ENCODE measurements at regions not wholly inside any gene's neighbourhood (a gene's known extent, or its start where the extent isn't known, plus 50 kb on each side); places are given as distances from the start of the nearest gene placed in this dataset.

DNA sequence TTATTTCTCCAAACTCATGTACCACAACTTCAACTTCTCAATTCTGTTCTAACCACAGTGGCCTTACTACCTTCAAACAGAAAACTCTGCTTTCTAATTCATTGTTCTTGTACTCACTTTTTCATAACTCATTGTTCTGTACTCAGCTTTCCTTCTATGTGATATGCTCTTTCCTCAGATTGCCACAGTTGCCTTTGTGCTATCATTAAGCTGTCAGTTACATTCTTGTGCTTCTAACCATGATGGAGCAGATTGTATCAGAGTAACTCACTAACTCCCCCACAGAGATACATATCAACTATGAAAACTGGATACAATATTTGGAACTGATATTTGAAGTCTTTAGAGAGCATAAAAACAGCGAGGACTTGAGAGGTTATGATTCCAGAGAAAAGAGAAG lies 1213.7 kb downstream of the KCNT2 start:
- H3K27ac Mint-ChIP-seq, result peak overlapping the region in 1 of 3 experiments; percentile 19

DNA sequence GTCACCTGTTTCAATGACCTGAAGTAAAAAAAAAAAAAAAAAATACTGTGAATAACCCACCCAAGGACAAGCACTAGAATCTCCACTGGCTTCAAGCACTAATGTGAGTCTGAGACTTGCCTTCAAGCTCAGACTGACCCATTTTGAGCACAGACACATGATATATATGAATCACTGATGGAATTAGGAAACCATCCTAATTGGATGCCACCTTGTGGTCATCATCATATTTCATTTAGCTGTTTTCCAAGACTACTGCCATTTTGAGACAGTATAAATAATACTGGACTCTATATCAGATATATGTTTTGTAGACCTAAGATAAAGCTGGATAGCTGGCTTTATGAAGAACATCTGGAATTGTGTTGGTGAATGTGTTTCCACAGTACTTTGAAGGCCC lies 1232.0 kb downstream of the KCNT2 start:
- Mint-ChIP-seq H3K27me3 (ENCODE audit: low read depth) (no peaks in the 10 kb centered on the region), H3K4me1 (no peaks in the 10 kb centered on the region), H3K4me3 (no peak overlapping the region), H3K27ac (no peak overlapping the region), H3K9me3 (no peaks in the 10 kb centered on the region), H3K36me3 (ENCODE audit: low read depth) (no peaks in the 10 kb centered on the region)
- TF ChIP-seq, protein P1, sequence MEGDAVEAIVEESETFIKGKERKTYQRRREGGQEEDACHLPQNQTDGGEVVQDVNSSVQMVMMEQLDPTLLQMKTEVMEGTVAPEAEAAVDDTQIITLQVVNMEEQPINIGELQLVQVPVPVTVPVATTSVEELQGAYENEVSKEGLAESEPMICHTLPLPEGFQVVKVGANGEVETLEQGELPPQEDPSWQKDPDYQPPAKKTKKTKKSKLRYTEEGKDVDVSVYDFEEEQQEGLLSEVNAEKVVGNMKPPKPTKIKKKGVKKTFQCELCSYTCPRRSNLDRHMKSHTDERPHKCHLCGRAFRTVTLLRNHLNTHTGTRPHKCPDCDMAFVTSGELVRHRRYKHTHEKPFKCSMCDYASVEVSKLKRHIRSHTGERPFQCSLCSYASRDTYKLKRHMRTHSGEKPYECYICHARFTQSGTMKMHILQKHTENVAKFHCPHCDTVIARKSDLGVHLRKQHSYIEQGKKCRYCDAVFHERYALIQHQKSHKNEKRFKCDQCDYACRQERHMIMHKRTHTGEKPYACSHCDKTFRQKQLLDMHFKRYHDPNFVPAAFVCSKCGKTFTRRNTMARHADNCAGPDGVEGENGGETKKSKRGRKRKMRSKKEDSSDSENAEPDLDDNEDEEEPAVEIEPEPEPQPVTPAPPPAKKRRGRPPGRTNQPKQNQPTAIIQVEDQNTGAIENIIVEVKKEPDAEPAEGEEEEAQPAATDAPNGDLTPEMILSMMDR (IDR thresholded peaks at IDR 0.05; ENCODE audit: unreplicated experiment in 3 of 3), result no peak

More for the DNA sequence above, 1213.7 kb downstream of the KCNT2 start:
- Mint-ChIP-seq H3K36me3 (ENCODE audit: low read depth) (no peaks in the 10 kb centered on the region), H3K4me1 (no peaks in the 10 kb centered on the region), H3K9me3 (peaks cover 10% of the 10 kb centered on the region), H3K27me3 (ENCODE audit: low read depth) (no peaks in the 10 kb centered on the region), H3K4me3 (no peak overlapping the region)
- TF ChIP-seq, protein P1 (IDR thresholded peaks at IDR 0.05; ENCODE audit: unreplicated experiment in 3 of 3), result no peak

DNA sequence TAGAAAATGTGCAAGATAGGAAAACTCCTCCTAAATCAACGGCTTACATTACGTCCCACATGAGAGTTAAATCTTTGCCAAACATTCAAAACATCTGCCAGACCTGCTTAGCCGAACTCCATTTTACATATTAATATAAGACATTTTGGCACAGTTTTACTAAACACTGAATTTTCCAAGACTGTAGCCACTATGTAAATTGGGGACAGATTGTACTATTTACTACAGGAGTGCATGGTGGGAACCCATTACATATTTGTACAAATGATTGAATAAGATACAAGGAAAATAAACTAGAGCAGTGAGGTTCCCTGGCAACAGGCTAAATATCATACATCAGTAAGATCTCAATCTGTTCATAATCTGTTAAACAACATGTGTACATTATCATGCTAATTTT lies 1234.4 kb downstream of the KCNT2 start:
- H3K4me3 Mint-ChIP-seq, result no peak overlapping the region
- no peaks in the 10 kb centered on the region for H3K36me3 Mint-ChIP-seq (ENCODE audit: low read depth)
- H3K9me3 Mint-ChIP-seq, result no peaks in the 10 kb centered on the region
- TF ChIP-seq, protein P1 (IDR thresholded peaks at IDR 0.05; ENCODE audit: unreplicated experiment in 3 of 3), result no peak
- no peaks in the 10 kb centered on the region for H3K27me3 Mint-ChIP-seq (ENCODE audit: low read depth)
- H3K4me1 Mint-ChIP-seq, result no peaks in the 10 kb centered on the region
- H3K27ac Mint-ChIP-seq, result no peak overlapping the region

DNA sequence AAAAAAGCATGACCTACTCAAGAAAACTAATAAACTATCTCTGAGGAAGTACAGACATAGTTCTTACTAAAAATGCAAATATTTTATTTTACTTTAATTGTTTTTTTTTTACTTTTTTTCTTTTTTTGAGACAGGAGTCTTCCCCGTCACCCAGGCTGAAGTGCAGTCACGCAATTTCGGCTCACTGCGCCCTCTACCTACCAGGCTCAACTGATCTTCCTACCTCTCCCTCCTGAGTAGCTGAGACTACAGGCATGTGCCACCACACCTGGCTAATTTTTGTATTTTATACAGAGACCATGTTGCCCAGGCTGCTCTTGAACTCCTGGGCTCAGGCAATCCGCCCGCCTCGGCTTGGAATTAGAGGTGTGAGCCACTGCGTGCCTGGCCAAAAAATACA lies 1263.1 kb downstream of the KCNT2 start:
- H3K9me3 Mint-ChIP-seq, result no peaks in the 10 kb centered on the region
- TF ChIP-seq, protein P1 (IDR thresholded peaks at IDR 0.05; ENCODE audit: unreplicated experiment in 3 of 3), result peak in 1 of 3 experiments; percentile 15
- no peaks in the 10 kb centered on the region for H3K36me3 Mint-ChIP-seq (ENCODE audit: low read depth)
- H3K27me3 Mint-ChIP-seq (ENCODE audit: low read depth), result no peaks in the 10 kb centered on the region
- H3K4me1 Mint-ChIP-seq, result no peaks in the 10 kb centered on the region
- no peak overlapping the region for H3K27ac Mint-ChIP-seq
- H3K4me3 Mint-ChIP-seq, result no peak overlapping the region

DNA sequence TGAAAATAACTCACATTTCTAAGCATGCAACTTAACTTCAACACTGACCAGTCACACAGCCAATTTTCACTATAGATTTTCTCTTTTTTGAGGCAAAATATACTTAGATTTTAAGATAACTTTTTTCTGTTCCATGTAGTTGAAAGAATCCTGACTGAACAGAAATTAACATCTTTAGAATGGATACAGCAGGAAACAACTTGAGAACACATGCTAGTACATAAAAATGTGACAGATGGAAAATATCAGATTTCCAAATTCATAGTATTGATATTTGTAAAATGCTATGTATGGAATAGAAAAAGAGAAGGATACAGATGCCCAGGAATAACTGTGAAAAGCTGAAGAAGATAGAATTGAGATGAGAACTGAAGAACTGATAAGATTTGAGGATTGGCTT lies 1270.6 kb downstream of the KCNT2 start:
- Mint-ChIP-seq H3K27ac (no peak overlapping the region), H3K27me3 (ENCODE audit: low read depth) (no peaks in the 10 kb centered on the region), H3K36me3 (ENCODE audit: low read depth) (no peaks in the 10 kb centered on the region), H3K4me3 (no peak overlapping the region), H3K4me1 (no peaks in the 10 kb centered on the region), H3K9me3 (no peaks in the 10 kb centered on the region)
- TF ChIP-seq, protein P1 (IDR thresholded peaks at IDR 0.05; ENCODE audit: unreplicated experiment in 3 of 3), result no peak

DNA sequence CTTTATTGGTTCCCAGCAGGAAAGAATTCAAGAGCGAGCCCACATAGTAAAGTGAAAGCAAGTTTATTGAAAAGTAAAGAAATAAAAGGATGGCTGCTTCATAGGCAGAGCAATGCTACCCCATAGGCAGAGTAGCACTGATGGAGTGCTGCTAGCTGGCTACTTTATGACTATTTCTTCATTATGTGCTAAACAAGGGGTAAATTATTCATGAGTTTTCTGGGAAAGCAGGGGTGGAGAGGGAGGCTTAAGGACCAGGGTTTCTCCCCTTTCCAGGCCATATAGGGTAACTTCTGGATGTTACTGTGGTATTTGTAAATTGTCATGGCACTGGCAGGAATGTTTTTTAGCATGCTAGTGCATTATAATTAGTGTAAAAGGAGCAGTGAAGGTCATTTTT lies 1271.4 kb downstream of the KCNT2 start:
- TF ChIP-seq, protein P1 (IDR thresholded peaks at IDR 0.05; ENCODE audit: unreplicated experiment in 3 of 3), result no peak
- no peaks in the 10 kb centered on the region for H3K27me3 Mint-ChIP-seq (ENCODE audit: low read depth)
- no peaks in the 10 kb centered on the region for H3K4me1 Mint-ChIP-seq
- no peaks in the 10 kb centered on the region for H3K9me3 Mint-ChIP-seq
- no peaks in the 10 kb centered on the region for H3K36me3 Mint-ChIP-seq (ENCODE audit: low read depth)
- no peak overlapping the region for H3K4me3 Mint-ChIP-seq
- H3K27ac Mint-ChIP-seq, result peak overlapping the region in 1 of 3 experiments; percentile 34
